Left forelimb (tissue), 1 donor: ENCODE measurements at regions not wholly inside any gene's neighbourhood (a gene's known extent, or its start where the extent isn't known, plus 50 kb on each side); places are given as distances from the start of the nearest gene placed in this dataset.

Source experiments
- DNase-seq: peaks from one replicate; pipeline ENCODE4 v3.0.0-alpha.2; 2018; ENCODE audit warnings: low spot score

DNA sequence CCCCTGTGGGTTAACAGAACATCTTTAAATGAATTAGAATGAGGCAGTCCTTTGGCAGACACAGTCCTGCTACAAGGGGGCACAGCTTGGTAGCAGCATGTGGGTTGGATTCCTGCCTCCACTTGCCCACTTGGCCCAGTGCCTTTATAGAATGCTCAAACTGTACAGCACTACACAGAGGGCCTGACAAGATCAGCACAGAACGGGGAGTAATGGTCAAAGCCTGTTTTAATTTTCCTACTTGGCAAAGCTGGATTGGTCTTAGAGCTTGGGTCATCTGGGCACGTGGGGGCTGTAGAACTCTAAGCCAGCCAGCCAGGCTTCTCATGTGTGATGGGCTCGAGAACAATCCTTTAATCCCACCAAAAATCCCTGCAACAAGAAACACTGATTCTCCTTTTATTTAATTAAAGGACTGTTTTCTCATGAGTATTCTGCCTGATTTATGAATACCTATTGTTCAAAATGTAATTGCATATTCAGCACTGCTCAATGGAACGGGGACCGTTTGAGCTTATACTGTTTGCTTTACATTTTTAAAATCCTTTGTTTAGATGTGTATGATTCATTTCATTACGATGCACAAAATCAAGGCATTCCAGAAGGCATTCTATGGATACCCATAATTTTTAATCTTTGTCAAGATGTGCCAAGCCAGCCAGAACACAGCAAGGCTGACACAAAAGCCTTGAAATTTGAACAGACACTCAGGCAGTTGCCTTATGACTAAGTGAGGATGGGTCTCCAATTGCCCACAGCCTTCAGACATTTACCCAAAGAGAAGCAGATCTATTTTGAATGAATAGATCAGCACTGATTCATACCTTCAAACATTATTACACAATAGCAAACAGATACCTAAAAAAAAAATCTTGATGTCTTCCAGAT is 249.3 kb upstream of the TGFBR2 start:
- DNase-seq: no peak

DNA sequence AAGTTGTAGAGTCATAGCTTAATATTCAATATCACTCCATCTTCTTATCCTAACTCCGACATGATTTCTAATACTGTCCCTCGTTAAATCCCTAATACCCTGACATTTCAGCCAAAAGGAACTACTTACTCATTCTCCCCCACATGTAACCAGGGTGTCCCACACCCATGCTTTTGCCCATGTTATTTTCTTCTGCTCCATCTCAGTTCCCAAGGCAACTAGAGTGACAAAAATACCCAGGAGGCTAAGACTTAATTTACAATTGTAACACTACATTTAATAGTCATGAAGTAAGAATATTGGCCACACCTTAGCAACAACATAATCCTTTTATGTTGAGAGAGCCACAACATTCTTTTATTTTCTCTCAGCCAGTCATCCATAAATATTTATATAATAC is 248.5 kb upstream of the TGFBR2 start:
- DNase-seq: no peak

DNA sequence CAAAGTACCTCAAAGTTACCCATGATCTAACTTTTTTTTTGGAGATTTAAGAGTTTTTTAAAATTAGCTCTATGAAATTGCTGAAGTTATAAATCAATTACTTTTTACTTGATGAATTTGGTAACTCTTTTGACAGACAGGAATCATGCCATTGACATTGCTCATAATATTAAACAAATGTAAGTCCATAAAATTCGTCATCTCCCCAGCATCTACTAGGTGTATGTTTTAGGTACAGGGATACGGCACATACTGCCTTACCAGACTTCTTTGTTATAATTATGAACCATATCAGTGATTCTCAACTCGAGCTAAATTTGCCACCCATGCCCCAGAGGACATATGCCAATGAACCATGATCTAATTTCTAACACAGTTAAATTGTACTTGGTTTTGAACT is 247.5 kb upstream of the TGFBR2 start:
- DNase-seq: no peak

DNA sequence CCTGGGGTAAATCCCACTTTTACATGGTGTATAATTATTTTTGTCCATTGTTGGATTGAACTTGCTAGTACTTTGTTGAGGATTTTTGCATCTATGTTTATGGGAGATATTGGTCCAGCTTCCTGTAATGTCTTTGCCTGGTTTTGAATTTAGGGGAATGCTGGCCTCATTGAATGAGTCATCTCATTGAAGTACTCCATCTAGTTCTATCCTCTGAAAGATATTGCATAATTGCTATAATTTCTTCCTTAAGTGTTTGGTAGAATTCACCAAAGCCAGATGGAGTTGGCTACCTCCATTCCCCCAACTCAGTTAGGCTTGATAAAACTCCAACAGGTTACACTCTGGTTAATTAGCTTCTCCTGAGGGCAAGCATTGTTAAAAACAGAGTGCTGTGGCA is 237.4 kb upstream of the TGFBR2 start:
- DNase-seq: no peak

DNA sequence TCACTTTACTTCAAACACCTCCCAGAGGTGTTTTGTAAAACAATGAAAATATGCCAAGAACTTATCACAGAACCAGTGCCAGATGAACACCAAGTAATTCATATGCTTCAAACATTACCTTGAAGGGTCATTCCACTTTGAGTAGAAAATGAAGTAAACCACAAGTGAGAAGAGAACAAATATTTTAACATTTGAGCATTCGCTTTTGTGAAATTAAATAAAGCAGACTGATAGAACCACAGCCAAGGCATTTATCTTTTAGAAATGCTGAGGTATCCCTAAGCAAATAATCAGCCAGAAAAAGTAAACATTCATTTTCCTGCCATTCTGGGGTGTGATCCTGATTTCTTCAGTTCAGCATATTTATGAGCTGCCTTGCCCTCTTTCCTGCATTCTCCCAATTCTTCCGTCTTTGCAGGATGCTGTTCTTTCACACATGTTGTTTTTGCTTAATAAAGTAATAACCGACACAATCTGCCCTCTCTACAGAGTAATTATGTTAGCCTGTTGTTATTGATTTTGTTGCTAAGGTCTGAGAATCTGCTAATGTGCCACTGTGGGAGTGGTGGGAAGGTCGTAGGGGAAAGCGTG is 235.6 kb upstream of the TGFBR2 start:
- DNase-seq: no peak

DNA sequence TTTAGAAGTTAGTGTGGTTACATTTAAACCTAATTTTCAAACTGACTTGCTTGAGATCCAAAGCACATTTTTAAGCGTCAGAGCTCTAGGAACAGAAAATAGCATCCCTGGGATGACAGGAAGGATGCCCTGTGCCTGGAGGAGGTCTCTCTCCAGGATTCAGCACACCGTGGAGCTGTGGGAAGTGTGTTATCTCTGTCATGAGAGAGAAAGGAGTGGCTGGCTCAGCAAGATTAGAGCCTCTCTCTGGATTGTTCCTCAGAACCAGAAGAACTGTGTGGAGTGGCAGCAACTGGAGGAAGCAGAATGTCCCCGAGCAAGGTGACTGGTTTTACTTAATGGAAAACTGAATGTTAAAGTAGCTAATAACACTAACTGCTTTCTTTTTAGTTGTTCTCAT is 233.6 kb upstream of the TGFBR2 start:
- no peak for DNase-seq

DNA sequence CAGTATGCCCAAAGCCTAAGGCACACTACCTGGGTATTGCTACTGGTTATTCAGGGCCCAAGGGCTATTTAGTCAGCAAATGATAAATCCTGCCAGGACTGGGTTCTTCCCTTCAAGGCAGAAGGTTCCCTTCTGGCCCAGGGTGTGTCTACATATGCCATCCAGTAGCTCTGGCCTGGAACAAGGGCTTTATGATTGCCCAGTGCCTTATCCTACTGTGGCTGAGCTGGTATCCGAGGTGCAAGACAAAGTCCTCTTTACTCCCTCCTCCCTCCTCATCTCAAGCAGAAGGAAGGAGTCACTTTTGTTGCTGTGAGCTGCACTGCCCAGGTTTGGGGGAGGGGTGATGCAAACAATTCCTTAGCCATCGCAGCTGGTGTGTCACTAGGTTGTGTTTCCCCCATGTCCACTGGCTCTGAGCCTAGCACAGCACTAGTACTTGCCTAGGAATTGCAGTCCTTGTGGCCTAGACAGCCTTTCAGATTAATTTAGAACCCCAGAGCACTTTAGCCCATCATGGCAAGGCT is 221.8 kb upstream of the TGFBR2 start:
- DNase-seq: no peak

DNA sequence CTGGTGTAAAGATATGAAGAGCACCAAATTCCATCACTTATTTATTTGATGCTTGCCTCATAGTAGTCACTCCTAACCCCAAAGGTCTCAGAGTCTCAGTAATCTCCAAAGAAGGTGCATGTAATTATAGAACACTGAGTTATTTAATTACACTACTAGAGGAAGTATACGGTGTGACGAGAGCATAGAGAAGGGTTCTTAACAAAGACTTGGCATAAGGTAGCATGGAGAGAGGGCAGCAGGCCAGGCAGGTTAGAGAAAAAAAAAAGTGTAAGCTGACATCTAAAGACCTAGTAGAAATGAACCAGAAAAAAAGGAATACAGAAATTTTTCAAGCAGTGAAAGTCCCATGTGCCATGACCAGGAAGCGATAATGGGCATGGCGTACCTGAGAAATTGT is 213.3 kb upstream of the TGFBR2 start:
- DNase-seq: no peak

DNA sequence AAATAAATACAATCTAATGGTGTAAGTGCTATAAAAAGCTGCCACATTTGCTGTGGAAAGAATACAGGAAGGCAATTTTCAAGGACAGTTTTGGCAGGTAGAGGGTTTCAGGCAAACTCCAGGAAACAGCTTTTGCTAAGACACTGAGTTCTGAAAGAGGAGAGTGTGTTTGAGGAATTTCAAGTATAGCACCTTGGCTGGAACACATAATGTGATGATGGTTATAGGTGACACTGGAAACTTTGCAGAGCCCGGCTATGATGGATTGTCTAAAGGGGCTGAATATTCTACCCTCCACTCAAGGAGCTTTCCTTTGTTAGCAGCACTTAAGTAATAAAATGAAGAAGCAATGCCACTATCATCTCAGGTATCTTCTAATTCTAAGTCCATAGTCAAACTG is 209.4 kb upstream of the TGFBR2 start:
- DNase-seq: no peak

DNA sequence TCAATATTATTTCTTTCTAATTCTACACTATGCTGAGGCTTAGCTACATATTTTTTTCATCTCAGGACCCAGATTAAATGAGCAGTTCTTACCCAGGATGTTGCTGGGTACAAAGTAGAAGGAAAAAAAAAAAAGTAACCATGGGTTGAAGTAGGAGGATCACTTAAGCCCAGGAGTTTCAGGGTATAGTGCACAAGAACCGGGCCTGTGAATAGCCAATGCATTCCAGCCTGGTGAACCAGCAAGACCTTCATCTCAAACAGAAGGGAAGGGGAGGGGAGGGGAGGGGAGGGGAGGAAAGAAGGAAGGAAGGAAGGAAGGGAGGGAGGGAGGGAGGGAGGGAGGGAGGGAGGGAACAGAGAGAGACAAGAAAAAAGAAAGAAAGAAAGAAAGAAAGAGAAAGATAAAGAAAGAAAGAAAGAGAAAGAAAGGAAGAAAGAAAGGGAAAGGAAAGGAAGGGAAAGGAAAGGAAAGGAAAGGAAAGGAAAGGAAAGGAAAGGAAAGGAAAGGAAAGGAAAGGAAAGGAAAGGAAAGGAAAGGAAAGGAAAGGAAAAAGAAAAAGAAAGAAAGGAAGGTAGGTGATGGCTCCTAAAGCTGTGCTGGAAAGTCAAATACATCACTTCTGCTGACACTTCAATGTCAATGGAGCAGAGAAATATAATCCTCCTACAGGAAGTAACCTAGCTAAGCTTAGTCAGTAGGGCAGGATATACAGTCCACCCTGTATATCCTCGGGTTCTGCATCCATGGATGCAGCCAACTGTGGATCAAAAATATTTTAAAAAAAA is 206.8 kb upstream of the TGFBR2 start:
- no peak for DNase-seq

DNA sequence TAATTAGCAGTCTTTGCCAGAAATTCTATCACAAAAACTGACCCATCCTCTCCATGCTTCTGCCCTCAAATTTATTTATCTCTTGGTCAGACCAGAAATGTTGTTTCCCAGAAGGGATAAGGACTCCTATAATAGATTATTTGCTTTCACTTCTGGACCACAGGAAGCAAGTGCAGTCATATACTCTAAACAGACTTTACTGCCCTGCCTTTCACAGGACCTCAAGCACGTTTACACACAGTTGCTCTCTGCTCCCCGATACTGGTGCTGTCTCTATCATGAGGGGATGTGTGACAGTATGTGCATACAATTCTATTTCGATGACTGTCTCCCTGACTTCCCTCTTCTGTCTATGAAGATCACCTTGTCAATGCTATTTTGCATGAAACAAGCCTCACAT is 205.5 kb upstream of the TGFBR2 start:
- no peak for DNase-seq

DNA sequence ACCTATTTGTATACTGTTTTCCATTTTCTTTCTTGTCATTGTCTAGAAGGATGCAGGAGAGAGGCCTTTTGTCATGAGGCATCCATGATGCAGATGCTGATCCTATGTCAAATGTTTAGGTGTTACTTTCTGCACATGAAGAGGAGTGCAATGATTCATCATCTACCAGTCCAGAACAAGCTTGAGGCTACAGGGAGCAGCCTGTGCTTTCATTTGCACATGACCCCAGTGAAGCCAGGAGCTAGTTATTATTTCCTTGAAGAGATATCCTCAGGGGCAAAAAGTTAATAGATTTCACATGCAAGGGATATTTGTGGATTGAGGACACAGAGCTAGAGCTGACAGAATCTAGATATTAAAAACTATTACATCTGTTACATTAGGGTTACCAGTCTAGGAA is 204.4 kb upstream of the TGFBR2 start:
- DNase-seq: no peak

DNA sequence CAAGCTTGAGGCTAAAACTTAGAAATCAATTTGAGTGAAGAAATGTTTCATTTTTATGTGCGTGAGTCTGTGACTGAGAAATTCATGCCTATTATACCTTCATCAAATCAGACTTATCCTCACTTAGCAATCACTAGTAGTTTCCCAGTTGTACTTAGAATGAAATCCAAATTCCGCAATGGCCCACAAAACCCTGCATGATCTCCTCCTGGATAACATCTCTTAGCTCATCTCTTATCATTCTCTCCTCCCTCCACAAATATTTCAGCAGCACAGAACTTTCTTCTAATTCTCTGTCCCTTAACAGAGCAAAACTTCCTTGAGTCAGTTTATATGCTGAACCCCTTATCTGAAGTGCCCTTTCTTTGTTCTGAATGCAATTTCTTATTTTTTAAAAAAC is 198.8 kb upstream of the TGFBR2 start:
- no peak for DNase-seq

DNA sequence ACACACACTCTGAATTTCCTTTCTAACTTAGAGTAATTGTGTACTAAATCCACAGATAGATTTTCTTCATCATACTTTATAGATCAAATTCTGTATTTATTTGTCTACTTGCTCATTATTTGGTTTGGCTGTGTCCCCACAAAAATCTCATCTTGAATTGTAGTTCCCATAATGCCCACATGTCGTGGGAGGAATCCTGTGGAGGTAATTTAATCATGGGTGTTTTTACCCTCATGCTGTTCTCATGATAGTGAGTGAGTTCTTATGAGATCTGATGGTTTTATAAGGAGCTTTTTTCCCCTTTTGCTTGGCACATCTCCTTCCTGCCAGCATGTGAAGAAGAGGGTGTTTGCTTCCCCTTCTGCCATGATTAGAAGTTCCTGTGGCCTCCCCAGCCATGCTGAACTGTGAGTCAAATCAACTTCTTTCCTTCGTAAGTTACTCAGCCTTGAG is 198.3 kb upstream of the TGFBR2 start:
- no peak for DNase-seq

DNA sequence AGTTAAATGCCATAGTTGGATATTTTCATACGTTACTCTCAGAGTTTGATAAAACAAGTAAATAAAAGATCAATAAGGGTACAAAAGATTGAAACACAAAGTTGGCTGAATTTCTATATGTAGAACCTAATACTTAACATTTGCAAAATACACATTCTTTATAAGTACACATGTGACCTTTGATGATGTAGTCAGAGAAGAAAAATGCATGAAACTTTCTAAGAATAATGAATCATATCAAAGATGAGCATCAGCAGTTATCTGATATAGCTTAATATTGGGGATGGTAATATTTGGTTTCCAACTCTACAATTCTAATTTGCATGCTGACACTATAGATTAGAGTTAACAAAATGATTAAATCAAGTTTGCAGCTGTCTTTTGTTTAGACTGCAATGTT is 188.0 kb upstream of the TGFBR2 start:
- DNase-seq: no peak

DNA sequence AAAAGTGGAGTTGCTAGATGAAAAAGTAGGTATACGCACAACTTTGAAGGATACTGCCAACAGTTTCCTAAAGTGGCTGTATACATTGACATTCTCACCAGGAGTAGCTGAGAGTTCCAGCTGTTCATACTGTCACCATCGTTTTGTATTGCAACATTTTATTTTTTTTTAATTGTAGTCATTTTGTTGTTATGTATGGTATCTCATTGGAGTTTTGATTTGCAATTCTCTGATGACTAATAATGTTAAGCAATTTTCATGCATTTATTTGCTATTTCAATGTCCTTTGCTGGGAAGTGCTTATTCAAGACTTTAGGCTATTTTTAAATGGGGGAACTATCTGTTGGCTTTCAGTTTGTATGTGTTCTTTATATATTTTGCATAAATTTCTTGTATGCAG is 185.1 kb upstream of the TGFBR2 start:
- no peak for DNase-seq

DNA sequence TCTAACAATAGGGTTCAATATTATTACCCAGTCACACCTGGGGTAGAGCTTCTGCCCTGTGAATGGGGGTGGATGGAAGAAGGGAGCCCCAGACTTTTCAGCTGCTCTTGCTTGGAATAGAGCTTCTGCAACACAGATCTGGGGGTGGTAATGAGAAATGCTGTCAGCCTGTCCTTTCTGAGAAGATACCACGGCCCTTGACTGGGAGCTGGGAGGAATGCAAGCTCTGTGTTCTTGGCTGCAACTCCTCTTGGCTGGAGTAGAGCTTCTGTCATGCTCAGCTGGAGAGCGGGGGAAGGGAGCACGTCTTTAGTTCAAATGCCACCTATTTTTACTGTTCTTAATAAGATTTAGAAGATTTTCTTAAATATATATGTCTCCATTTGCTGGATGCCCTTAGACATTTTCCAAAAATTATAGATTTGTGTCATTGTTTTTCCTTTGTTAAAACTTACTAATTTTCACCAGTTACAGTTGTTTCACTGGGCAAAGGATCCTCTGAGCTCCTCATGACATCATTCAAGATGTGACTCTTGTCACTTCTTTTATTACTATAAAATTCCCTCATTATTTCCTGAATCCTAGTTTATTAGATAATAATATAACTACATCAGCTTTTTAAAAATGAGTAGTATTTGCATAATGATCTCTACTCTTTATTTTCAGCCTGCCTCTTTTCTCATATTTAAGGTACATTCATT is 180.0 kb upstream of the TGFBR2 start:
- peak; percentile 64 for DNase-seq

DNA sequence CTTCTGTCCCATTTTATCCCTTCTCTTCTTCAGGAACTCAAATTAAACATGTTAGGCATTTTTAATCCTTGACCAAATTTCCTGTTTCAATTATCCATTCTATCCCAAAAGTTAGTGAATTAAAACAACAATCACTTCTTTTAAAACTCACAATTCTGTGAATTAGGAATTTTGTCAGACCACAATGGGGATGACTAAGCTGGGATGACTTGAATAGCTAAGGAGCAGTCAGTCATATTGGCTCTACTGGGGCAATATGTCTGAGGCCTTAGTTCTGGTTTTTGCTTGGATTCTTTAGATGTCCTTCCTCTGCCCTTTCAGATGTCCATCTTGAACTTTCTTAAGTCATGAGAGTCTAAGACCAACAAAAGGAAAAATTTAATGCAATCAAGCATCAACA is 178.2 kb upstream of the TGFBR2 start:
- no peak for DNase-seq

DNA sequence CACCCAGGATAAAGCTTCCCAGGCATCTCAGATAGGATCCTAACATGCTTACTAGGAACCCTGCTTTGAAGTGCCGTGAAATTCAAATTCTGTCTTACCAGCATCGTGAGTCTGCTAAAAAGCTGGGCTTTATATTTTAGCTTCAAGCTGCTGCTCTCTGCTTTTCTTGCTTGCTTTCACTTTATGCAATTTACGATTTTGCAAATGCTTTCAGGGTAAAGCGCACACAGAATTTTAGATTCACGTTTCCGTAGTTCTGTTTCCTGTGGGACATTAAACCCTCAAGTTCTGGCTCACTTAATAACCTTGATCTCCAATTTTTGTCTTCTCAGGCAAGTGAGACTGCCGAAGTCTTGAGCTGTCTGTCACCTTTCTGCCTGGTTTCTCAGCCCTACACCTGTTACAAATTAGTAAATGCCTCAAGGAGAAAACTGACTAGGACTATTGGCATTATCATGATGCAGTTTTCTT is 170.5 kb upstream of the TGFBR2 start:
- no peak for DNase-seq

DNA sequence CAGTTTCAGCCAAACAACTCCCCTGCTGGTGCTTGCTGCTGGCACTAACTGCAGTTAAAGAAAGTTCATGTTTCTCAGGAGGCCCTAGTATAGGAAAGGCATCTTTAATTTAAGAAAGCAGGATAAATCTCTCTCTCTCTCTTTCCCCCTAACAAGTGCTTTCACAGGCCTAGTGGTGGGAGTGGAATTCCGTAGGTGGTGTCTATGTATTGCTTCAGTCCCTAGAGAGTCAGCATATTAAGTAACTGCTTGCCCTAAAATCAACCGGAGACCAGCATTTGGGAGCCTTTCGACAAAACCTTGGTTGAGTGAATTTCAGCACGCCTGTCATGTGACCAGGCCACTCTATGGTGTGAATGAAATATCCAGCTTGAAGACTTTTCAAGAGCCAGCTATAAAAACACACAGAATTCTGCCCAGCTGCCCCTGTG is 169.2 kb upstream of the TGFBR2 start:
- no peak for DNase-seq

DNA sequence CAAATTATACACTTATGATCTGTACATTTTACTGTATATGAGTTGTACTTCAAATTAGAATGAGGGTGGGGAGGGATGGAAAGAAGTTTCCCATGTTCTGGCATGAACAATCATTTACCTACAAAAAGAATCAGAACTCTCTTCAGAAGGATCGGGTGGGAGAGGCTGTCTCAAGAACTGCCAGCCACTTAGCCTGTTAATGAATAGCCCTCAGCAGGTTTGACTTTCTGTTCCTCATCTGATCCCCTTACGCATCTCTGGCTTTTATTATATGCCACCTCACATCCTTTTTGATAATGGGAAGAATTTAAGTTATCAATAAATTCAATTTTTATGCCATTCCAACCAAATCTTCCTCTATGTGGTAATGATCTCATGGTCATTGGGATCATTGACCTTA is 168.3 kb upstream of the TGFBR2 start:
- no peak for DNase-seq
